ENCODE measurements at regions not wholly inside any gene's neighbourhood (a gene's known extent, or its start where the extent isn't known, plus 50 kb on each side); places are given as distances from the start of the nearest gene placed in this dataset.

GRCh38 chr4:177546745-177547144 lies 104.5 kb upstream of the AGA start:
- H4K20me1 ChIP-seq (ENCODE audit: insufficient read depth, low read length): no peaks in the 10 kb centered on the region
- peaks cover 0 to 5% (median 0%) of the 10 kb centered on the region in 7 donors for H3K9me3 Mint-ChIP-seq
- H3K9ac ChIP-seq (ENCODE audit: insufficient read depth, low read length, poor library complexity, severe bottlenecking): no peak overlapping the region
- no peaks in the 10 kb centered on the region for H3K4me1 ChIP-seq (ENCODE audit: control insufficient read depth in 1 of 2, insufficient read depth in 2 of 2, low read length in 2 of 2)
- no peak overlapping the region for H2AFZ ChIP-seq (ENCODE audit: insufficient read depth, low read depth, low read length, poor library complexity, severe bottlenecking)
- H3K27ac Mint-ChIP-seq: no peak overlapping the region
- no peak for TF ChIP-seq CTCF (IDR thresholded peaks at IDR 0.05)
- H3K4me1 Mint-ChIP-seq: no peaks in the 10 kb centered on the region
- no peaks in the 10 kb centered on the region for H3K79me2 ChIP-seq (ENCODE audit: insufficient read depth, low read length)
- H3K9me3 ChIP-seq (replicated peaks in 1 of 2; ENCODE audit: control insufficient read depth in 1 of 2, insufficient read depth in 1 of 2, low read length in 2 of 2): no peaks in the 10 kb centered on the region
- no peak overlapping the region for H3K27ac ChIP-seq (ENCODE audit: low read depth in 1 of 2, low read length in 2 of 2)
- no peak overlapping the region for H3K4me3 ChIP-seq (replicated peaks in 1 of 3; ENCODE audit: low read depth in 2 of 3, low read length in 3 of 3)
- H3K27me3 Mint-ChIP-seq (ENCODE audit: low read depth in 3 of 3): peaks cover 2 to 3% (median 2%) of the 10 kb centered on the region in 3 donors
- no peaks in the 10 kb centered on the region for H3K36me3 ChIP-seq (replicated peaks in 1 of 2; ENCODE audit: control insufficient read depth in 1 of 2, insufficient read depth in 2 of 2, low read length in 2 of 2)
- H3K36me3 Mint-ChIP-seq: no peaks in the 10 kb centered on the region
- H3K27me3 ChIP-seq (ENCODE audit: control insufficient read depth in 2 of 2, insufficient read depth in 2 of 2, low read length in 2 of 2): no peaks in the 10 kb centered on the region
- no peak overlapping the region for H3K4me2 ChIP-seq (replicated peaks; ENCODE audit: extremely low read depth, low read length, poor library complexity, severe bottlenecking)
- intact Hi-C loops (cut with micrococcal nuclease): no loop called here
- H3K4me3 Mint-ChIP-seq: no peak overlapping the region
- DNase-seq: no peak

- DNase-seq: no peak
Measured at GRCh38 chr4:177547985-177548384, 105.7 kb upstream of the AGA start.

More at GRCh38 chr4:177547985-177548384, 105.7 kb upstream of the AGA start:
- Mint-ChIP-seq H3K27me3 (ENCODE audit: low read depth in 3 of 3) (peaks cover 0 to 5% (median 3%) of the 10 kb centered on the region in 3 donors), H3K9me3 (no peaks in the 10 kb centered on the region), H3K36me3 (no peaks in the 10 kb centered on the region), H3K4me3 (no peak overlapping the region), H3K4me1 (no peaks in the 10 kb centered on the region), H3K27ac (no peak overlapping the region)
- H3K9me3 ChIP-seq (replicated peaks in 1 of 2; ENCODE audit: control insufficient read depth in 1 of 2, insufficient read depth in 1 of 2, low read length in 2 of 2): no peaks in the 10 kb centered on the region
- no peaks in the 10 kb centered on the region for H3K36me3 ChIP-seq (replicated peaks in 1 of 2; ENCODE audit: control insufficient read depth in 1 of 2, insufficient read depth in 2 of 2, low read length in 2 of 2)
- no peaks in the 10 kb centered on the region for H3K79me2 ChIP-seq (ENCODE audit: insufficient read depth, low read length)
- no peak overlapping the region for H3K27ac ChIP-seq (ENCODE audit: low read depth in 1 of 2, low read length in 2 of 2)
- H3K9ac ChIP-seq (ENCODE audit: insufficient read depth, low read length, poor library complexity, severe bottlenecking): no peak overlapping the region
- no CpG with 5 or more reads among the region's 1 CpG for WGBS (ENCODE audit: insufficient coverage)
- no peak overlapping the region for H3K4me3 ChIP-seq (replicated peaks in 1 of 3; ENCODE audit: low read depth in 2 of 3, low read length in 3 of 3)
- no peaks in the 10 kb centered on the region for H4K20me1 ChIP-seq (ENCODE audit: insufficient read depth, low read length)
- H3K4me1 ChIP-seq (ENCODE audit: control insufficient read depth in 1 of 2, insufficient read depth in 2 of 2, low read length in 2 of 2): no peaks in the 10 kb centered on the region
- no peak for TF ChIP-seq CTCF (IDR thresholded peaks at IDR 0.05)
- no peak overlapping the region for H3K4me2 ChIP-seq (replicated peaks; ENCODE audit: extremely low read depth, low read length, poor library complexity, severe bottlenecking)
- intact Hi-C loops (cut with micrococcal nuclease): no loop called here
- no peak overlapping the region for H2AFZ ChIP-seq (ENCODE audit: insufficient read depth, low read depth, low read length, poor library complexity, severe bottlenecking)
- H3K27me3 ChIP-seq (ENCODE audit: control insufficient read depth in 2 of 2, insufficient read depth in 2 of 2, low read length in 2 of 2): no peaks in the 10 kb centered on the region

All from CD14-positive monocyte (primary cell).